IMR-90 (cell line): ENCODE measurements at regions not wholly inside any gene's neighbourhood (a gene's known extent, or its start where the extent isn't known, plus 50 kb on each side); places are given as distances from the start of the nearest gene placed in this dataset.
A peak's percentile ranks its signal among the peaks of the same experiment; 100 is the strongest.

ENCODE experiments used
- ATAC-seq: fragments of 200-7000 bp; cut with Tn5 transposase; 2 replicates; pipeline ENCODE4 v1.9.1; 2020; ENCODE audit warnings: low read depth, mild to moderate bottlenecking, moderate library complexity
- BruUV-seq: library from RNA; stranded (reverse); fragments of 400-500 nt; replicated peaks from 2 replicates; lab custom pipeline; 2021; lab: Mats Ljungman, UMichigan
- CTCF ChIA-PET: fragments of 300-600 bp; formaldehyde crosslinking; extraction: SDS; loops from one replicate; lab custom pipeline; 2021; ENCODE audit warnings: antibody characterized with exemption; lab: Yijun Ruan, JAX
- POLR2A ChIA-PET: fragments of 300-600 bp; sonication (Branson Sonifier 250); formaldehyde crosslinking; loops from one replicate; lab custom pipeline; 2022; ENCODE audit warnings: antibody characterized with exemption; ENCODE audit not compliant: unreplicated experiment; lab: Charles Lee
- DNase-seq: peaks from one replicate; pipeline ENCODE4 v3.0.0; 2013
- H2AFZ ChIP-seq: replicated peaks from 2 replicates; pipeline ENCODE3; 2013; ENCODE audit warnings: low read length, mild to moderate bottlenecking; ENCODE audit not compliant: poor library complexity
- H2AK5ac ChIP-seq: 2 replicates; pipeline ENCODE4 v1.6.1; 2013; ENCODE audit warnings: low read depth, low read length, inconsistent platforms
- H2AK9ac ChIP-seq: replicated peaks from 2 replicates; pipeline ENCODE3; 2013; ENCODE audit warnings: mild to moderate bottlenecking, low read depth, low read length, moderate library complexity; ENCODE audit not compliant: poor library complexity
- H2BK120ac ChIP-seq: 2 replicates; pipeline ENCODE4 v1.6.1; 2013; ENCODE audit warnings: low read depth, low read length, inconsistent platforms
- H2BK15ac ChIP-seq: 3 replicates; pipeline ENCODE4 v1.6.1; 2013; ENCODE audit warnings: low read depth, low read length, inconsistent platforms
- H2BK20ac ChIP-seq: 2 replicates; pipeline ENCODE4 v1.6.1; 2013; ENCODE audit warnings: low read depth, mild to moderate bottlenecking, inconsistent platforms, low read length, moderate library complexity
- H2BK5ac ChIP-seq: 2 replicates; pipeline ENCODE4 v1.6.1; 2013; ENCODE audit warnings: mild to moderate bottlenecking, low read depth, low read length, inconsistent platforms; ENCODE audit not compliant: poor library complexity, severe bottlenecking
- H3K14ac ChIP-seq: replicated peaks from 2 replicates; pipeline ENCODE4 v1.6.1; 2013; ENCODE audit warnings: low read depth, low read length, inconsistent platforms
- H3K18ac ChIP-seq: 2 replicates; pipeline ENCODE4 v1.6.1; 2013; ENCODE audit warnings: low read depth, low read length, control low read depth
- H3K23ac ChIP-seq: 2 replicates; pipeline ENCODE4 v1.6.1; 2013; ENCODE audit warnings: low read depth, low read length, inconsistent platforms
- H3K27ac ChIP-seq: 2 replicates; pipeline ENCODE4 v1.5.1; 2013; ENCODE audit warnings: mild to moderate bottlenecking, control low read depth, low read length; ENCODE audit not compliant: insufficient read depth
- H3K27me3 ChIP-seq: 2 replicates; pipeline ENCODE4 v1.6.1; 2013; ENCODE audit warnings: low read length; ENCODE audit not compliant: control insufficient read depth, insufficient read depth
- H3K36me3 ChIP-seq: 2 replicates; pipeline ENCODE4 v1.6.1; 2013; ENCODE audit warnings: low read length, mixed read lengths; ENCODE audit not compliant: control insufficient read depth, insufficient read depth
- H3K4ac ChIP-seq: 2 replicates; pipeline ENCODE4 v1.6.1; 2013; ENCODE audit warnings: low read depth, low read length, inconsistent platforms
- H3K4me1 ChIP-seq: 2 replicates; pipeline ENCODE4 v1.6.1; 2013; ENCODE audit warnings: low read length, mixed read lengths; ENCODE audit not compliant: control insufficient read depth, insufficient read depth
- H3K4me2 ChIP-seq: 2 replicates; pipeline ENCODE4 v1.6.1; 2013; ENCODE audit warnings: low read depth, mild to moderate bottlenecking, control low read depth, low read length, moderate library complexity
- H3K4me3 ChIP-seq: 2 replicates; pipeline ENCODE4 v1.5.1; 2013; ENCODE audit warnings: low read depth, mild to moderate bottlenecking, control low read depth, low read length, moderate library complexity; ENCODE audit not compliant: insufficient read depth
- H3K56ac ChIP-seq: 2 replicates; pipeline ENCODE4 v1.6.1; 2013; ENCODE audit warnings: low read length, inconsistent platforms; ENCODE audit not compliant: insufficient read depth; ENCODE audit errors: extremely low read depth
- H3K79me1 ChIP-seq, 2 experiments: 2 replicates each; pipeline ENCODE4 v1.6.1; 2013; ENCODE audit warnings: low read length in 2 of 2, inconsistent platforms in 1 of 2, low read depth in 1 of 2
- H3K9ac ChIP-seq: 2 replicates; pipeline ENCODE4 v1.6.1; 2013; ENCODE audit warnings: low read depth, low read length, control low read depth
- H3K9me1 ChIP-seq: 2 replicates; pipeline ENCODE4 v1.6.1; 2013; ENCODE audit warnings: low read length, inconsistent platforms; ENCODE audit not compliant: insufficient read depth
- H3K9me3 ChIP-seq: 2 replicates; pipeline ENCODE4 v1.6.1; 2013; ENCODE audit warnings: low read length; ENCODE audit not compliant: control insufficient read depth, insufficient read depth
- H4K20me1 ChIP-seq: 2 replicates; pipeline ENCODE4 v1.6.1; 2013; ENCODE audit warnings: low read length, inconsistent platforms; ENCODE audit not compliant: insufficient read depth
- H4K5ac ChIP-seq: 2 replicates; pipeline ENCODE4 v1.6.1; 2013; ENCODE audit warnings: mild to moderate bottlenecking, low read depth, low read length, control low read depth
- H4K8ac ChIP-seq, 2 experiments: 2 replicates each; pipeline ENCODE4 v1.6.1; 2013; ENCODE audit warnings: low read depth in 2 of 2, low read length in 2 of 2, control low read depth in 1 of 2, inconsistent platforms in 1 of 2
- H4K91ac ChIP-seq: 2 replicates; pipeline ENCODE4 v1.6.1; 2013; ENCODE audit warnings: low read depth, low read length, inconsistent platforms; ENCODE audit not compliant: insufficient read depth
- CHD1 ChIP-seq: IDR thresholded peaks from 2 replicates; pipeline ENCODE4 v1.6.1; 2012; ENCODE audit warnings: low read depth, low read length, improper control_type of control experiment
- FOS ChIP-seq: fragments of 150-350 bp; IDR thresholded peaks from 2 replicates; pipeline ENCODE4 v1.6.1; 2016; ENCODE audit warnings: low read depth, low read length
- MAFK ChIP-seq: IDR thresholded peaks from 2 replicates; pipeline ENCODE4 v1.6.1; 2012; ENCODE audit warnings: low read depth, low read length, improper control_type of control experiment
- MXI1 ChIP-seq: IDR thresholded peaks from 2 replicates; pipeline ENCODE4 v1.6.1; 2012; ENCODE audit warnings: low read depth, mild to moderate bottlenecking, low read length, moderate library complexity, borderline replicate concordance
- RAD21 ChIP-seq: IDR thresholded peaks from 2 replicates; pipeline ENCODE4 v1.6.1; 2012; ENCODE audit warnings: low read length, improper control_type of control experiment
- RCOR1 ChIP-seq: IDR thresholded peaks from 2 replicates; pipeline ENCODE4 v1.6.1; 2012; ENCODE audit warnings: mild to moderate bottlenecking, low read length, improper control_type of control experiment; ENCODE audit not compliant: insufficient replicate concordance
- RFX5 ChIP-seq: IDR thresholded peaks from 2 replicates; pipeline ENCODE4 v1.8.0; 2012; ENCODE audit warnings: low read depth, mild to moderate bottlenecking, low read length, moderate library complexity
- WGBS, 2 experiments: methylation state at CpG; one replicate each; pipeline versions ENCODE4 v1.1.5 to v1.1.7; 2013; ENCODE audit warnings: missing lambda C conversion rate in 2 of 2; ENCODE audit not compliant: insufficient read length in 1 of 2; ENCODE audit errors: extremely low coverage in 2 of 2; 5-methylcytosine and 5-hydroxymethylcytosine counted together
- dilution Hi-C: fragments of 300-500 bp; cut with HindIII; formaldehyde crosslinking; loops from one replicate; pipeline ENCODE4 v1.14.3; 2018; ENCODE audit warnings: low sequenced_read_pairs; ENCODE audit not compliant: unreplicated experiment
- in situ Hi-C: fragments of 300-500 bp; cut with MboI; formaldehyde crosslinking; loops from 3 replicates; pipeline ENCODE4 v1.14.3; 2019; ENCODE audit warnings: low sequenced_read_pairs, inconsistent platforms, mixed read lengths
- intact Hi-C: fragments of 100-400 bp; cut with micrococcal nuclease; formaldehyde crosslinking; loops from 2 replicates; pipeline ENCODE4 v1.10.0; 2022
- TF ChIP-seq, protein P1 (sequence below): conservative IDR thresholded peaks from 2 replicates; pipeline ENCODE4 v1.5.1; 2012; ENCODE audit warnings: mild to moderate bottlenecking, low read depth, low read length, improper control_type of control experiment

GRCh38 chr18:33495278-33495677 lies 54.8 kb upstream of the CCDC178 start:
- no peak overlapping the region for H4K5ac ChIP-seq
- dilution Hi-C loops, result no loop called here
- H3K14ac ChIP-seq, result no peak overlapping the region
- no peak overlapping the region for H2BK20ac ChIP-seq
- no peak overlapping the region for H2BK5ac ChIP-seq
- no peak overlapping the region for H2AK9ac ChIP-seq
- no peak overlapping the region for H2BK120ac ChIP-seq
- WGBS, 2 experiments, result no CpG with 5 or more reads among the region's 1 CpG
- H3K9me1 ChIP-seq, result no peaks in the 10 kb centered on the region
- H3K56ac ChIP-seq, result no peak overlapping the region
- no peak overlapping the region for H3K4ac ChIP-seq
- no peak overlapping the region for H3K4me2 ChIP-seq
- H3K79me1 ChIP-seq, result no peaks in the 10 kb centered on the region
- in situ Hi-C loops, result no loop called here
- H3K4me1 ChIP-seq, result no peaks in the 10 kb centered on the region
- no TSS peak for BruUV-seq
- DNase-seq, result peak; percentile 13
- TF ChIP-seq RFX5 (no peak), MXI1 (no peak), MAFK (no peak), CHD1 (no peak), FOS (no peak), RCOR1 (no peak), RAD21 (peak; percentile 34)
- TF ChIP-seq, protein P1, sequence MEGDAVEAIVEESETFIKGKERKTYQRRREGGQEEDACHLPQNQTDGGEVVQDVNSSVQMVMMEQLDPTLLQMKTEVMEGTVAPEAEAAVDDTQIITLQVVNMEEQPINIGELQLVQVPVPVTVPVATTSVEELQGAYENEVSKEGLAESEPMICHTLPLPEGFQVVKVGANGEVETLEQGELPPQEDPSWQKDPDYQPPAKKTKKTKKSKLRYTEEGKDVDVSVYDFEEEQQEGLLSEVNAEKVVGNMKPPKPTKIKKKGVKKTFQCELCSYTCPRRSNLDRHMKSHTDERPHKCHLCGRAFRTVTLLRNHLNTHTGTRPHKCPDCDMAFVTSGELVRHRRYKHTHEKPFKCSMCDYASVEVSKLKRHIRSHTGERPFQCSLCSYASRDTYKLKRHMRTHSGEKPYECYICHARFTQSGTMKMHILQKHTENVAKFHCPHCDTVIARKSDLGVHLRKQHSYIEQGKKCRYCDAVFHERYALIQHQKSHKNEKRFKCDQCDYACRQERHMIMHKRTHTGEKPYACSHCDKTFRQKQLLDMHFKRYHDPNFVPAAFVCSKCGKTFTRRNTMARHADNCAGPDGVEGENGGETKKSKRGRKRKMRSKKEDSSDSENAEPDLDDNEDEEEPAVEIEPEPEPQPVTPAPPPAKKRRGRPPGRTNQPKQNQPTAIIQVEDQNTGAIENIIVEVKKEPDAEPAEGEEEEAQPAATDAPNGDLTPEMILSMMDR, result peak; percentile 30
- no peak overlapping the region for H3K23ac ChIP-seq
- no peak overlapping the region for H4K8ac ChIP-seq
- H3K4me3 ChIP-seq, result no peak overlapping the region
- no peaks in the 10 kb centered on the region for H3K9me3 ChIP-seq
- no peak overlapping the region for H3K27ac ChIP-seq
- no peak overlapping the region for H4K91ac ChIP-seq
- POLR2A ChIA-PET, result no interaction called here
- peak; percentile 81 for ATAC-seq
- H2BK15ac ChIP-seq, result no peak overlapping the region
- H3K9ac ChIP-seq, result no peak overlapping the region
- intact Hi-C loops, result loop anchor here (1.0 kb wide), 1 partner anchor 263 kb away; no protein-coding TSS in a partner anchor
- no peak overlapping the region for H2AFZ ChIP-seq
- no peaks in the 10 kb centered on the region for H4K20me1 ChIP-seq
- H3K18ac ChIP-seq, result no peak overlapping the region
- no peaks in the 10 kb centered on the region for H3K27me3 ChIP-seq
- H3K36me3 ChIP-seq, result no peaks in the 10 kb centered on the region
- CTCF ChIA-PET, result interaction anchor here (0.5 kb wide), 1 partner anchor 11 kb away, joined by 8 read pairs; no protein-coding TSS in a partner anchor
- H2AK5ac ChIP-seq, result no peak overlapping the region
